NT2/D1 (cell line): ENCODE measurements at regions not wholly inside any gene's neighbourhood (a gene's known extent, or its start where the extent isn't known, plus 50 kb on each side); places are given as distances from the start of the nearest gene placed in this dataset.

Source experiments
- YY1 ChIP-seq: IDR thresholded peaks from 2 replicates; pipeline ENCODE4 v1.6.1; 2011; ENCODE audit not compliant: insufficient read length, insufficient read depth
- ZNF274 ChIP-seq: IDR thresholded peaks from 2 replicates; pipeline ENCODE4 v1.6.1; 2011; ENCODE audit warnings: mild to moderate bottlenecking, low read depth, low read length

GRCh38 chr5:2433086-2433485, 318.4 kb downstream of the IRX2 start:
- no peak for TF ChIP-seq YY1
- no peak for TF ChIP-seq ZNF274
